Ishikawa (cell line): ENCODE measurements at regions not wholly inside any gene's neighbourhood (a gene's known extent, or its start where the extent isn't known, plus 50 kb on each side); places are given as distances from the start of the nearest gene placed in this dataset.

ENCODE experiments used
- CEBPB ChIP-seq: IDR thresholded peaks from 2 replicates; pipeline ENCODE4 v1.6.1; 2012
- CREB1 ChIP-seq: IDR thresholded peaks from 2 replicates; pipeline ENCODE4 v1.6.1; 2012; ENCODE audit warnings: low read depth
- EGR1 ChIP-seq: IDR thresholded peaks from 2 replicates; pipeline ENCODE4 v1.6.1; 2012
- EP300 ChIP-seq: IDR thresholded peaks from 2 replicates; pipeline ENCODE4 v1.6.1; 2012; ENCODE audit warnings: borderline replicate concordance
- FOXM1 ChIP-seq: IDR thresholded peaks from 2 replicates; pipeline ENCODE4 v1.6.1; 2012; ENCODE audit warnings: low read depth, borderline replicate concordance
- NFIC ChIP-seq: IDR thresholded peaks from 2 replicates; pipeline ENCODE4 v1.6.1; 2012
- RAD21 ChIP-seq: IDR thresholded peaks from 2 replicates; pipeline ENCODE4 v1.6.1; 2012; ENCODE audit warnings: low read depth
- TAF1 ChIP-seq: IDR thresholded peaks from 2 replicates; pipeline ENCODE4 v1.6.1; 2012; ENCODE audit warnings: low read depth, mild to moderate bottlenecking
- TCF12 ChIP-seq: IDR thresholded peaks from 2 replicates; pipeline ENCODE4 v1.6.1; 2012; ENCODE audit warnings: low read depth
- TEAD4 ChIP-seq: IDR thresholded peaks from 2 replicates; pipeline ENCODE4 v1.6.1; 2012
- YY1 ChIP-seq: IDR thresholded peaks from 2 replicates; pipeline ENCODE4 v1.6.1; 2012; ENCODE audit warnings: low read depth
- ZBTB7A ChIP-seq: IDR thresholded peaks from 2 replicates; pipeline ENCODE4 v1.6.1; 2012; ENCODE audit warnings: low read depth
- TF ChIP-seq, protein P1 (sequence below): IDR thresholded peaks from 2 replicates; pipeline ENCODE4 v1.6.1; 2012
- TF ChIP-seq, protein P2 (sequence below): IDR thresholded peaks from 2 replicates; pipeline ENCODE4 v1.6.1; 2012
- TF ChIP-seq, protein P3 (sequence below): IDR thresholded peaks from 2 replicates; pipeline ENCODE4 v1.6.1; 2012; ENCODE audit warnings: low read depth, mild to moderate bottlenecking

DNA sequence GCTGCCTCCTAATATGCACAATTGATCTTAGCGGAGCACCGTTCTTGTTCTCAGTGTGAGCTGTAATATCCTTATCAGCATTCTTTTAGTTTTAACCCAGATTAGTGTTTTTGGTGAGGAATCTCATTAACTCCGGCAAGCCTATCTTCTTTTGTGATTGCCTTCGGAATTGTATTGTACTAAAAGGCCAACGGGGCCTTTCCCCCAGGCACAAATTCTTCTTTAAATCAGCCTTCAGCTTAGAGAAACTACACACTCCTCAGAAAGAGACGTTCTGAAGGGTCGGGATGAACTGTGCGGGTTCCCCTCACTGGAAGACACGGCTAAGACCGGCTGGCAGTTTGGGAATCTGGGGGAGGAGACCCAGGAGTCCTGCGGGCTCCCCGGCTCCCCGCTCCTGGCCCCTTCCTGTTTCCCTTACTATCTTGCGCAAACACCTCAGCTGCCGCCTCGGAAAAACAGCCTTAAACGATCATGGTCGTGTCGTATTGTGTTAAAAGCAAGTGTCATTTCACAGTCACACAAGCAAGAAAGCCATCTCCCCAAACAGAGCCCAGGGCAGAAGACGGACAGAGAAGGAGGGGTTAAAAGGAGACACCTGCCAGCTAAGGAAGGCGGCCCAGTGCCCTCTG is 353.1 kb upstream of the IRX2 start:
- no peak for TF ChIP-seq TEAD4
- no peak for TF ChIP-seq TCF12
- TF ChIP-seq, protein P1, sequence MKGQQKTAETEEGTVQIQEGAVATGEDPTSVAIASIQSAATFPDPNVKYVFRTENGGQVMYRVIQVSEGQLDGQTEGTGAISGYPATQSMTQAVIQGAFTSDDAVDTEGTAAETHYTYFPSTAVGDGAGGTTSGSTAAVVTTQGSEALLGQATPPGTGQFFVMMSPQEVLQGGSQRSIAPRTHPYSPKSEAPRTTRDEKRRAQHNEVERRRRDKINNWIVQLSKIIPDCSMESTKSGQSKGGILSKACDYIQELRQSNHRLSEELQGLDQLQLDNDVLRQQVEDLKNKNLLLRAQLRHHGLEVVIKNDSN, result no peak
- TF ChIP-seq CEBPB, result no peak
- no peak for TF ChIP-seq EP300
- no peak for TF ChIP-seq EGR1
- TF ChIP-seq RAD21, result no peak
- TF ChIP-seq CREB1, result no peak
- no peak for TF ChIP-seq NFIC
- TF ChIP-seq, protein P2, sequence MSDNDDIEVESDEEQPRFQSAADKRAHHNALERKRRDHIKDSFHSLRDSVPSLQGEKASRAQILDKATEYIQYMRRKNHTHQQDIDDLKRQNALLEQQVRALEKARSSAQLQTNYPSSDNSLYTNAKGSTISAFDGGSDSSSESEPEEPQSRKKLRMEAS, result no peak
- TF ChIP-seq ZBTB7A, result no peak
- TF ChIP-seq, protein P3, sequence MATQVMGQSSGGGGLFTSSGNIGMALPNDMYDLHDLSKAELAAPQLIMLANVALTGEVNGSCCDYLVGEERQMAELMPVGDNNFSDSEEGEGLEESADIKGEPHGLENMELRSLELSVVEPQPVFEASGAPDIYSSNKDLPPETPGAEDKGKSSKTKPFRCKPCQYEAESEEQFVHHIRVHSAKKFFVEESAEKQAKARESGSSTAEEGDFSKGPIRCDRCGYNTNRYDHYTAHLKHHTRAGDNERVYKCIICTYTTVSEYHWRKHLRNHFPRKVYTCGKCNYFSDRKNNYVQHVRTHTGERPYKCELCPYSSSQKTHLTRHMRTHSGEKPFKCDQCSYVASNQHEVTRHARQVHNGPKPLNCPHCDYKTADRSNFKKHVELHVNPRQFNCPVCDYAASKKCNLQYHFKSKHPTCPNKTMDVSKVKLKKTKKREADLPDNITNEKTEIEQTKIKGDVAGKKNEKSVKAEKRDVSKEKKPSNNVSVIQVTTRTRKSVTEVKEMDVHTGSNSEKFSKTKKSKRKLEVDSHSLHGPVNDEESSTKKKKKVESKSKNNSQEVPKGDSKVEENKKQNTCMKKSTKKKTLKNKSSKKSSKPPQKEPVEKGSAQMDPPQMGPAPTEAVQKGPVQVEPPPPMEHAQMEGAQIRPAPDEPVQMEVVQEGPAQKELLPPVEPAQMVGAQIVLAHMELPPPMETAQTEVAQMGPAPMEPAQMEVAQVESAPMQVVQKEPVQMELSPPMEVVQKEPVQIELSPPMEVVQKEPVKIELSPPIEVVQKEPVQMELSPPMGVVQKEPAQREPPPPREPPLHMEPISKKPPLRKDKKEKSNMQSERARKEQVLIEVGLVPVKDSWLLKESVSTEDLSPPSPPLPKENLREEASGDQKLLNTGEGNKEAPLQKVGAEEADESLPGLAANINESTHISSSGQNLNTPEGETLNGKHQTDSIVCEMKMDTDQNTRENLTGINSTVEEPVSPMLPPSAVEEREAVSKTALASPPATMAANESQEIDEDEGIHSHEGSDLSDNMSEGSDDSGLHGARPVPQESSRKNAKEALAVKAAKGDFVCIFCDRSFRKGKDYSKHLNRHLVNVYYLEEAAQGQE, result no peak
- no peak for TF ChIP-seq FOXM1
- no peak for TF ChIP-seq TAF1
- TF ChIP-seq YY1, result no peak

DNA sequence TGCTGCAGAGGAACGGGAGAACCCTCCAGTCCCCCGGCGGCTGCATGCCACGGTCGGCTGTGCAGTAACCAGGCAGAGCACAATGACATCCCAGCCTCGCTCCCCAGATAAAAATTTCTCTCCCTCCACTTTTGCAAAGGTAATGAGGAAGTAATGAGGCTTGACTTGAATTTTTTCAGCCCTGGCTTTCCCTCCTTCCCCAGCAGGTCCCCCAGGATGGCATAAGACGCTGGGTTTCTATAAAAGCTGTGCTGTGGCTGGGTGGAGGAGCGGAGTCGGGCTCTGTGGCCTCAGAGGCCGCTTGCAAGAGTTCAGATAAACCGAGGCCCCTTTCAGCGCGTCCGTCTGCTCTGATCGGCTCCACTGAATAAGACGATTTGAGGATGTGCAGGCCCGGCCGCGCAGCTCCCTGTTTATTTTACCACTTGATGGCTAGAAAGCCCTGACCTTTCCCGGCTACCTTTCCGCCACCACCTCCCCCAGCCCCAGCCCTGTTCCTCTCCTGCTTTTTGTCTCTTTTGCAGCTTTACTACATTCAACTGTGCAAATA is 351.9 kb upstream of the IRX2 start:
- TF ChIP-seq, protein P1, result no peak
- no peak for TF ChIP-seq TCF12
- TF ChIP-seq, protein P3, result no peak
- no peak for TF ChIP-seq CREB1
- no peak for TF ChIP-seq FOXM1

DNA sequence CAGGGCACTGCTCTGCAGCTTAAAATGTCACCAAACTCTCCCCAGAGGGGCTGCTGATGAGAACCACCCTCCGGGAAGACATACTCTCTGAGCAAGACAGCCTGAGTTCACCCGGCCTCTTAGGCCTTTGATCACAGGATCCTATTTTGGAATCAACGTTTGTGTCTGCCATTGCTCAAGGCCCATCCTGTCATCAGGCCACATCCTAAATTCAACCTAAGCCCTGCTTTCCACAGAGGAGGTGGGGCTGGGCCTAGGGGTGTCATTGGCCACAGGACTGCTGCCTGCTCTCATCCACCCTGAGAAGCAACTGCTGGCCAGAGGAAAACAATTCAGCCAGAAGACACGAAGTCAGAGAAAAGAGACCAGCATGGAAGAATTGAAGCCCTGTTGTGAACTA is 351.1 kb upstream of the IRX2 start:
- no peak for TF ChIP-seq EP300
- TF ChIP-seq TAF1, result no peak
- TF ChIP-seq FOXM1, result no peak
- TF ChIP-seq ZBTB7A, result no peak
- TF ChIP-seq RAD21, result no peak
- TF ChIP-seq, protein P2, result no peak
- TF ChIP-seq TCF12, result no peak
- TF ChIP-seq, protein P3, result no peak
- no peak for TF ChIP-seq YY1
- TF ChIP-seq, protein P1, result no peak
- TF ChIP-seq EGR1, result no peak
- TF ChIP-seq TEAD4, result no peak

DNA sequence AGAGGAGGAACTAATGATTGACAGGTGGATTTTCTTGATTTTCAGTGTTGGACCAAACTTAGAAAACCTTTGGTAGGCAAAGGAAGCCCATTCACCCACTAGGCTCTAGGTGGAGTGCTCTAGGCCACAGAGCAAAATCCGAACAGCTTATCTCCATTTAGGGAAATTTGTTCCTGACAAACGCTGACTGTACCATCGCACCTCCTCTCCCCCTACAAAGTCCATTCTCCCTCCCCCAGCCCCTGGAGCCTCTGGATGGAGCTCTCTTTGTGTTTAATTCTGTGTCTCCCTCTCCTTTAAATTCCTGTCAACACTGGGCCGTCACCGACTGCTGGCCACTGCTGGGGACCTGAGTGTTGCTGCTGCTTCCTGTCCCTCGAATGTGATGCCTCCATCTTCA is 350.1 kb upstream of the IRX2 start:
- TF ChIP-seq NFIC (no peak), TCF12 (no peak), YY1 (no peak), CREB1 (no peak), EP300 (no peak), CEBPB (no peak), RAD21 (no peak), ZBTB7A (no peak), FOXM1 (no peak), EGR1 (no peak), TEAD4 (no peak), TAF1 (no peak)
- TF ChIP-seq, protein P3, result no peak
- TF ChIP-seq, protein P2, result no peak
- TF ChIP-seq, protein P1, result no peak
